ENCODE measurements at regions not wholly inside any gene's neighbourhood (a gene's known extent, or its start where the extent isn't known, plus 50 kb on each side); places are given as distances from the start of the nearest gene placed in this dataset.

GRCh38 chr1:29444782-29445729 is 208.7 kb downstream of the PTPRU start:
- POLR2A ChIA-PET (ENCODE audit: low non-redundant PET): no interaction called here
- DNase-seq (ENCODE audit: low spot score): no peak
- CTCF ChIA-PET: interaction anchor here (0.5 kb wide), 1 partner anchor 638 kb away, joined by 3 read pairs; no protein-coding TSS in a partner anchor
- TF ChIP-seq CTCF (conservative IDR thresholded peaks at IDR 0.05; ENCODE audit: low read depth): no peak
- no peak overlapping the region for H3K27ac ChIP-seq

GRCh38 chr1:29444081-29444715 is 207.9 kb downstream of the PTPRU start:
- H3K27ac ChIP-seq: no peak overlapping the region
- no peak for DNase-seq (ENCODE audit: low spot score)
- TF ChIP-seq CTCF (conservative IDR thresholded peaks at IDR 0.05; ENCODE audit: low read depth): no peak
- ChIA-PET POLR2A (ENCODE audit: low non-redundant PET) (no interaction called here), CTCF (interaction anchor here (0.6 to 0.7 kb wide), 2 partner anchors 8 to 224 kb away, joined by 3 to 5 read pairs; no protein-coding TSS in a partner anchor)

GRCh38 chr1:29441916-29442668 is 205.8 kb downstream of the PTPRU start:
- CTCF ChIA-PET: no interaction called here

DNA sequence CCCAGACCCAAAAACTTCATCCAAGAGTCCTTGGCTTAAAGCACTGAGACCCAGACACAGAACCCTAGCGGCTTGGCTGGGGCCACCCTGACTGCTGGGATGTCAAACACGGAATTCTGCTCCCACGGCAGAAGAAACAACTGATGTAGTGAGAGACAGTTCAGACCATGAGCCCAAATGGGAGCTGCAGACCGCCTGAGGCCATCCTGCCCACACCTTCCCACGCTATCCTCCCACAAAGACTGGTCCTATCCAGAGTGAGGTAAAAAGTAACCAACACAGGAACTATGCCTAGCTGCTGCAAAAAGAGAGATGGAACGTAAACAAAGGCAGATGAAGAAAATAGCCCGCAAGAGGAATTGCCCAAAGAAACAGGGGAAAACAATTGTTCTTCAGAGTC is 203.3 kb downstream of the PTPRU start:
- DNase-seq (ENCODE audit: low spot score): no peak
- no peak for TF ChIP-seq CTCF (conservative IDR thresholded peaks at IDR 0.05; ENCODE audit: low read depth)
- no peak overlapping the region for H3K27ac ChIP-seq
- CTCF ChIA-PET: no interaction called here
- POLR2A ChIA-PET (ENCODE audit: low non-redundant PET): no interaction called here

More at GRCh38 chr1:29441916-29442668, 205.8 kb downstream of the PTPRU start:
- POLR2A ChIA-PET (ENCODE audit: low non-redundant PET): no interaction called here
- no peak for DNase-seq (ENCODE audit: low spot score)
- TF ChIP-seq CTCF (conservative IDR thresholded peaks at IDR 0.05; ENCODE audit: low read depth): no peak
- H3K27ac ChIP-seq: no peak overlapping the region

DNA sequence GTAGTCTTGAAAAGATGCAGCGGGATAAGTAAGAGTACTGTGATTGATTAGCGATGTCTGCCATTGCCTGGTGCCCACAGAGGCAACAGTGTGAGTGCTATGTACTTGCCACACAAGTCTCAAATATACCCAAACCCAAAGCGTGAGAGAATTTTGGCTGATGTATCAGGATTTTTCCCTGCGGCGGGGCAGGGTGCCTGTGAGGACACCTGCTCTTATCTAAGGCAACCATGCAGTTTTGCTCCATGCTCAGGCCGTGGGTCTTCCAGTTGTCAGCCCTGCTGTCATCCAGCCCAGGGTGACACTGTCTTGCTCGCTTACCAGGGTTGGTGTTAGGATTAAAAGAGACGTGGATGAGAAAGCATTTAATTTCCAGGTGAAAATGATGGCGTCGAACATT is 202.7 kb downstream of the PTPRU start:
- ChIA-PET CTCF (no interaction called here), POLR2A (ENCODE audit: low non-redundant PET) (no interaction called here)
- no peak overlapping the region for H3K27ac ChIP-seq
- TF ChIP-seq CTCF (conservative IDR thresholded peaks at IDR 0.05; ENCODE audit: low read depth): no peak
- DNase-seq (ENCODE audit: low spot score): no peak

DNA sequence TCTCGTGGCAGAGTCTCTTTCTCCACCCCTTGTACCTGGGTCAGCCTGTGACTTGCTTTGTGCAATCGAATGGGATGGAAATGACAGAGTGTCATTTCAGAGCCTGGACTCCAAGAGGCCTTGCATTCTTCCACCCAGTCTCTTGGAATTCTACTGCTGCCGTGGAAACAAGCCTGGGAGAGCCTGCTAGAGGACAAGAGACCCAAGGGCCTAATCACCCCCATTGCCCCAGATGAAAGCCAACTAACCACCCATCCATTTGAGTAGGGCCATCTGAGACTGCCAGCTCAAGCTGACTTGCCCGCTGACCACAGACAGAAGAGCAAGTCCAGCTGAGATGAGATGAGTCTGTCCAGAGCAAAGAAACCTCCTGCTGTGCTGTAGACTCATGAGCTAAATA is 201.6 kb downstream of the PTPRU start:
- H3K27ac ChIP-seq: no peak overlapping the region
- CTCF ChIA-PET: interaction anchor here (1.2 kb wide), 1 partner anchor 39 kb away, joined by 3 read pairs; no protein-coding TSS in a partner anchor
- no peak for DNase-seq (ENCODE audit: low spot score)
- POLR2A ChIA-PET (ENCODE audit: low non-redundant PET): no interaction called here
- no peak for TF ChIP-seq CTCF (conservative IDR thresholded peaks at IDR 0.05; ENCODE audit: low read depth)

Data from RWPE1 (cell line).